ENCODE measurements at regions not wholly inside any gene's neighbourhood (a gene's known extent, or its start where the extent isn't known, plus 50 kb on each side); places are given as distances from the start of the nearest gene placed in this dataset.

DNA sequence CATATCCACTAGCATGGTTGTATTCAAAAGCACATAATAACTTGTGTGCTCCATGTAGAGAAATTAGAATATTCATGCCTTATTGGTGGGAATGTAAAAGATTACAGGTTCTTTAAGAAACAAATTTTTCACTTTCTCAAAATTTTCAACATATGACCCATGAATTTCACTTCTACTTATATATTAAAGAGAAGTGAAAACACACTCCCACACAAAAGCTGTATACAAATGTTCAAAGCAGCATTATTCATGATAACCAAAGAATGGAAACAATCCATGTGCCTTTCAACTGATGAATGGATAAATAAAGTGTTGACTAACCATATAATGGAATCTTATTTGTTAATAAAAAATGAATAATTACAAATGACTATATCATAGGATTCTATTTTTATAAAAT, 694.5 kb upstream of the PCDH15 start:
- H3K36me3 Mint-ChIP-seq (ENCODE audit: insufficient read depth in 2 of 2), result no peaks in the 10 kb centered on the region
- DNase-seq, result no peak

DNA sequence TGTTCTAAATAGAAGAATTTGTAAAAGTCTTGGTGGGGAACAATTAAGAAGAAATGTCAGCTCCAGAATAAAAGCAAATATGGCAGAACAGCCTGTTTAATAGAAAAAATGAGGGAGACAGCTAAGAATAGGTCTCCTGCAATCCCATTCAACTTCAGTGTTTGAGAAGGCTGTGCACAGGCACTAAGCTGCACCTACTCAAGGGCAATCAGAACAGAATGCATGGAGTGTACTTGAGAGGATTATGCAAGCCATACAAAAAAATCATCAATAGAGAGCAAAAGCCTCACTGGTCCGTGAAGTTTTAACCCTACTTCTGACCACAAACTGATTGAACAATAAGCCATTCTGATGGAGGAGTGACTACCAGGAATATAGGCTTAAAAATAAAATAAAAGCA, 690.7 kb upstream of the PCDH15 start:
- H3K9me3 Mint-ChIP-seq, result peaks cover 0 to 6% of the 10 kb centered on the region in 2 donors
- no peak for ATAC-seq (replicated peaks in 1 of 2)
- H3K4me3 Mint-ChIP-seq, result no peak overlapping the region
- no peaks in the 10 kb centered on the region for H3K27me3 Mint-ChIP-seq (ENCODE audit: low read depth)
- no peaks in the 10 kb centered on the region for H3K36me3 Mint-ChIP-seq (ENCODE audit: insufficient read depth in 2 of 2)
- H3K4me1 Mint-ChIP-seq (ENCODE audit: low read depth), result no peaks in the 10 kb centered on the region
- DNase-seq, result no peak
- H3K27ac Mint-ChIP-seq, result no peak overlapping the region

More for the DNA sequence above, 694.5 kb upstream of the PCDH15 start:
- H3K9me3 Mint-ChIP-seq, result peaks cover 1 to 4% of the 10 kb centered on the region in 2 donors
- H3K4me1 Mint-ChIP-seq (ENCODE audit: low read depth), result no peaks in the 10 kb centered on the region
- no peak overlapping the region for H3K27ac Mint-ChIP-seq
- no peak overlapping the region for H3K4me3 Mint-ChIP-seq
- no peaks in the 10 kb centered on the region for H3K27me3 Mint-ChIP-seq (ENCODE audit: low read depth)
- no peak for ATAC-seq (replicated peaks in 1 of 2)

DNA sequence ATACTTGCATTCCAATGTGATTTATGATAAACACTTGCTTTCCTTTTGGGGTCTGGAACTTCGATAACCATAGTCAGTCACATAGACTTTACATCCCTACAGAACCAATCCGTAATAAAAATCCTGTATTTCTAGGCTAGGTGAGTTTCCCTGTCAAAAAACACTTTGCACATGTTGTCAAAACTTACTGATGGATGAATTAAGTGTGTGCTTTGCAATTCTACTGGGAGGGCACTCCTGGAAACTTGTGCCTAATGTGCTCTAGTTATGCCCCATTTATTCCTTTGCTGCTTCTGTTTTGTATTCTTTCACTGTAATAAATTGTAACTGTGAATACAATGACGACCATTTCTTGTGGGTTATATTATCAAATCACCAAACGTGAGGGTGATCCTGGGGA, 684.8 kb upstream of the PCDH15 start:
- Mint-ChIP-seq H3K4me1 (ENCODE audit: low read depth) (no peaks in the 10 kb centered on the region), H3K27me3 (ENCODE audit: low read depth) (no peaks in the 10 kb centered on the region), H3K4me3 (no peak overlapping the region), H3K36me3 (ENCODE audit: insufficient read depth in 2 of 2) (peaks cover 0 to 2% of the 10 kb centered on the region in 2 donors), H3K27ac (no peak overlapping the region), H3K9me3 (peaks cover 14 to 16% of the 10 kb centered on the region in 2 donors)
- ATAC-seq (replicated peaks in 1 of 2) (no peak), DNase-seq (no peak)

DNA sequence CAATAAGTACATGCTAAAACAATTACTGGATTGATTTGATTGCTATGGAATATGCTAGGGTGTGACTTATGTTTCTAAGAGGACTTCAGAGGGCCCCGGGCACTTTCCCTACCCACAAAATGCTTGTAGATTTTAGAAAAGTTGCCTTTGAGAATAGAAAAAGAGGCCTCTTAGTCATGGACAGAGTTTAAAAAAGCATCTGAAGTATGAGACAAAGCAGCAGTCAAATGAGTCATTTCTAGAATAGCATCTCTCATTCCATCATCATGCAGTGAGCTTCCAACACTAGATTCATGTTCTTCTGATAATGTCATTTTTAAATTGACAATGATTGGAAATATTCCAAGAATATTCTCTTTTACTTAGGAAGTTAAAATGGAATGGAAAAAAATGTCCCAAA, 675.1 kb upstream of the PCDH15 start:
- no peak overlapping the region for H3K4me3 Mint-ChIP-seq
- peaks cover 5 to 20% of the 10 kb centered on the region in 2 donors for H3K9me3 Mint-ChIP-seq
- peaks cover 0 to under 1% of the 10 kb centered on the region in 2 donors for H3K36me3 Mint-ChIP-seq (ENCODE audit: insufficient read depth in 2 of 2)
- no peak overlapping the region for H3K27ac Mint-ChIP-seq
- ATAC-seq (replicated peaks in 1 of 2) (no peak), DNase-seq (no peak)
- no peaks in the 10 kb centered on the region for H3K4me1 Mint-ChIP-seq (ENCODE audit: low read depth)
- no peaks in the 10 kb centered on the region for H3K27me3 Mint-ChIP-seq (ENCODE audit: low read depth)

DNA sequence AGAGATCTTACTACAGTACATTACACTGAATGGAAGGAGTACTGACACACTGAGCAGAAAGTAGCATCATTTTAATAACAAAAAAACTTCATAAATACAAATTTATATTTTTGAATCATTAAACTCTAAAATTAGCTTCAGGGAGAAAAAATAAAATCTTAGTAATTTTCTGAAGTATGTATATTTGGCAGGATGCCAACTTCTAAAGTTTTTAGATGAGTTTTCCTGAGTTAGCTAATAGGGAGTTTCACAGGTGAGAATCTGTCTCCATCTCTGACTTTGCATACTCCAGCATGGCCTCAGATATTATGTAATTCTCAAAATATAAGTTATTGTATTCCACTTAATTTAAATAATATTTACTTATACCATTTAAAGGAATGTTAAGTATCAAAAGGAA, 673.2 kb upstream of the PCDH15 start:
- Mint-ChIP-seq H3K9me3 (peaks cover 7 to 16% of the 10 kb centered on the region in 2 donors), H3K4me3 (no peak overlapping the region), H3K4me1 (ENCODE audit: low read depth) (no peaks in the 10 kb centered on the region), H3K27me3 (ENCODE audit: low read depth) (no peaks in the 10 kb centered on the region), H3K36me3 (ENCODE audit: insufficient read depth in 2 of 2) (no peaks in the 10 kb centered on the region), H3K27ac (no peak overlapping the region)
- ATAC-seq (replicated peaks in 1 of 2) (no peak), DNase-seq (no peak)

DNA sequence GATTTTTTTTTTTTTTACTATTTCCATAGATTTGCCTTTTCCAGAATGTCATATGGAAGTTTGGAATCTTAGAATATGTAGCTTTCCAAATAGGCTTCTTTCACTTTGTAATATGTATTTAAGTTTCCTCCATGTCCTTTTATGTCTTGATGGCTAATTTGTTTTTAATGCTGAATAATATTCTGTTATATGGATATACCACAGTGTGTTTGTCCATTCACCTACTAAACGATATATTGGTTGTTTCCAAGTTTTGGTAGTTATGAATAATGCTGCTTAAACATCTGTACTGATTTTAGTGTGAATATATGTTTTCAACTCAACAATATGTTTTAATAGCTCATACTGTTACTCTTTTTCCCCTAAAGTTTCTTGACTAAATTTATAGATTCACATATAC, 669.8 kb upstream of the PCDH15 start:
- Mint-ChIP-seq H3K4me1 (ENCODE audit: low read depth) (no peaks in the 10 kb centered on the region), H3K36me3 (ENCODE audit: insufficient read depth in 2 of 2) (peaks cover 0 to 1% of the 10 kb centered on the region in 2 donors), H3K27ac (no peak overlapping the region), H3K9me3 (peaks cover 4 to 11% of the 10 kb centered on the region in 2 donors), H3K4me3 (no peak overlapping the region), H3K27me3 (ENCODE audit: low read depth) (no peaks in the 10 kb centered on the region)
- DNase-seq, result no peak
- no peak for ATAC-seq (replicated peaks in 1 of 2)

DNA sequence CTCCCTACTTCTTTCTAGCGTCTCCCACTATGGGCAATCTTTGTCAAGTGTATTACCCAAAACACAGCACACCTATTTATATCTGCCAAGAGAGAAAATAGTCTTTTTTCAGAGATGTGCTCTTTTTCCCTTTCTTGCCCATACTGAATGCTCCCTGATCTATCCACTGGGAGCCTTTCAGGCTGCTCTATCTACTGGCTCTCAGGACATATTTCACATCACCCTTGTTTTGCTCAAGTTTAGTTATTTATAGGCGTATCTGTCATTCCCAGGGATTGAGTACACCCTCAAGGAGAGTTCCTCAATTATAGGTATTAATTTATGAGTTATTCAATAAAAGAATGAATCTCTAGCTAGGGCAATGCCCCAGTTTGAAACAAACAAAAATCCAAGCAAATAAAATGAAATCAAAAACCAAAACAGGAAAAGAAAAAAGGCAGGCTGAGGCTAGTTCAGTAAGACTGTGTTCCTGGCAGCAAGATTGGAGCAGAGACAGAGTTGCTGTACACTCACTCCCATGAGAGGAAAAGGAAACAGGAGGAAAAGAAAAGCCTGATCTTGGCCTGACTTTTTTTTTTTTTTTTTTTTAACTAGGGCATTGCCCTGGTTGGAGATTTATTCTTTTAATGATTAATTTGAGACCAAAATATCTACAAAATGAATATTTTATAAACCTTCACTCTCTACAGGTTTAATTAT, 665.9 kb upstream of the PCDH15 start:
- peaks cover 0 to 1% of the 10 kb centered on the region in 2 donors for H3K36me3 Mint-ChIP-seq (ENCODE audit: insufficient read depth in 2 of 2)
- ATAC-seq (replicated peaks in 1 of 2) (no peak), DNase-seq (no peak)
- no peaks in the 10 kb centered on the region for H3K4me1 Mint-ChIP-seq (ENCODE audit: low read depth)
- peaks cover 4 to 7% of the 10 kb centered on the region in 2 donors for H3K9me3 Mint-ChIP-seq
- H3K27me3 Mint-ChIP-seq (ENCODE audit: low read depth), result no peaks in the 10 kb centered on the region
- H3K27ac Mint-ChIP-seq, result no peak overlapping the region
- no peak overlapping the region for H3K4me3 Mint-ChIP-seq

DNA sequence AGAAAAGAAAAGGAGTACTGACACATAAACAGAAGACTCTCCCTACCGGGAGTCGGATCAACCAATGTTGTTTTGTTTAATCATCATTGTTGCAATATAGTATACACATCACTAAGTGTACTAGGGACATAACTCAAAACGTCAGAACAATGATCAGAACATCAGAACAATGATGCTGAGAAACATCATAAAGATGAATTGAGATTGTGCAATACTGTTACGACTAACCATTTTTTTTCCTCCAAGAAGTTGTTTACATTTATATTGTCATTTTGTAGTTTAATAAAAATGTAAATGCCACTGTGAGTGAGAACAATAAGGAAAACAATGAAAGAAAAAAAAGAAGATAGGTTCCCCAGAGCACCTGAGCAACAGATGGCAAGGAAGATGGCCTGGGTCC, 663.1 kb upstream of the PCDH15 start:
- ATAC-seq (replicated peaks in 1 of 2) (no peak), DNase-seq (no peak)
- Mint-ChIP-seq H3K4me1 (ENCODE audit: low read depth) (no peaks in the 10 kb centered on the region), H3K4me3 (no peak overlapping the region), H3K36me3 (ENCODE audit: insufficient read depth in 2 of 2) (peaks cover 0 to 1% of the 10 kb centered on the region in 2 donors), H3K9me3 (peaks cover 5% of the 10 kb centered on the region in 2 donors), H3K27me3 (ENCODE audit: low read depth) (no peaks in the 10 kb centered on the region), H3K27ac (no peak overlapping the region)

DNA sequence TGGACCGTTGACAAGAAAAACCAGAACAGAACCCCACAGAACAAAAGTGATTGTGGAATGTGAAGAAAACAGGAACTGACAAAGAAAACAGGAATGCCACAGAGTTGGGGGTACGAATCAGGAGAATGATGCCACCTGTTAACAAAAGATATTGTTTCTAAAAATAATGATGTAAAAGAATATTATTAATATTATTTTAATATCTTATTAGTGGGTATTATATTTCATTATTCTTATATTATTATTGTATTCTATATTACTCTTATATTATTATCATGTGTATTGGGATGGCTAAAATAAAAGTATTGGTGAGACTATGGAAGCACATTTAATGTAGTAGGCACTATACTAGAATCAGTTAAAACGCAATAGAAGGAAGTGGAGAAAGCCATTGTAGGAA, 659.0 kb upstream of the PCDH15 start:
- Mint-ChIP-seq H3K9me3 (peaks cover 2 to 8% of the 10 kb centered on the region in 2 donors), H3K4me3 (no peak overlapping the region), H3K27ac (no peak overlapping the region), H3K36me3 (ENCODE audit: insufficient read depth in 2 of 2) (no peaks in the 10 kb centered on the region), H3K4me1 (ENCODE audit: low read depth) (no peaks in the 10 kb centered on the region), H3K27me3 (ENCODE audit: low read depth) (no peaks in the 10 kb centered on the region)
- no peak for ATAC-seq (replicated peaks in 1 of 2)
- no peak for DNase-seq

DNA sequence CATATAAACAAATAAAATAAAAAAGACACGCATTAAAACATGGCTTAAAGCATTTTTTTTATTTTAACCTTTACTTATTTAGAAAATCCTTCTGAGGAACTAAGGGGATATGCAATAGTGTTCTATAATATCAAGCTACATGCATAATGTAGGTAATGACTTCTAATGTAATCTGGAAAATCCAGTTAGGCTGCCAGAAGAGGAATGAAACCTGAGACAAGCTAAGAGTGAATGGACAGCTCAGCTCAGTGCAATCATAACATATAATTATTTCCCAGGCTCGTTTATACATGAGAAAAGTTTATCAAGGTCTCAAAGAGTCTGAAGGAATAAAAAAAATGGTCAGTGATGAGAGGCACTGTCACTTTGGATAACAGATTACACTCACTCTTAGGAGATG, 649.0 kb upstream of the PCDH15 start:
- Mint-ChIP-seq H3K36me3 (ENCODE audit: insufficient read depth in 2 of 2) (no peaks in the 10 kb centered on the region), H3K4me3 (no peak overlapping the region), H3K9me3 (peaks cover 2 to 6% of the 10 kb centered on the region in 2 donors), H3K27me3 (ENCODE audit: low read depth) (no peaks in the 10 kb centered on the region), H3K27ac (no peak overlapping the region), H3K4me1 (ENCODE audit: low read depth) (no peaks in the 10 kb centered on the region)
- no peak for ATAC-seq (replicated peaks in 1 of 2)
- DNase-seq, result no peak

DNA sequence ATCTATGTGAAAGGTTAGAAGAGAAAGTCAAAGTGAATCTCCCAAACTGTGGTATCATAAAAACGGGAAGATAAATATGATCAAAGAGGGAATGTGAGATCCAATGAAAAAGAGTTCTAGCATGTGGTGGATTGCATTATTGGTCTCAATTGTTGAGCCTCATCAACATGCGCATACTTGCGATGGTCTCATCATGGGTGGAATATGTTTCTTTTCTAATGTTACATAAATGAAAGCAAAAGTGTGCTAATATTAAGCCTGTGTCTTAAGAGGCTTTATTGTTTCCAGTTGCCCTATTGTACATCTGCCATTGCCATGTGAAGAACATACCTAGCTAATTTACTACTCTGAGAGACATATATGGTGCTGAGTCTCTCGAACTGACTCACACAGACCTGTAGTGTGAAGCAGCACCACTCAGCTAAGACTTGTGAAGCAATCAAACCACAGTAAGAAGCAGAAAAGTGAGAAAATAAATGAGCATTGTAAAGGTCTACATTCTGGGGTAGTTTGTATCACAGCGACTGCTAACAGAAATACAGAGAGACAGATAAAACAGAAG, 645.5 kb upstream of the PCDH15 start:
- Mint-ChIP-seq H3K4me1 (ENCODE audit: low read depth) (no peaks in the 10 kb centered on the region), H3K36me3 (ENCODE audit: insufficient read depth in 2 of 2) (peaks cover 0 to 2% of the 10 kb centered on the region in 2 donors), H3K9me3 (peaks cover 3 to 8% of the 10 kb centered on the region in 2 donors), H3K27me3 (ENCODE audit: low read depth) (no peaks in the 10 kb centered on the region), H3K27ac (no peak overlapping the region), H3K4me3 (no peak overlapping the region)
- ATAC-seq (replicated peaks in 1 of 2) (no peak), DNase-seq (no peak)

DNA sequence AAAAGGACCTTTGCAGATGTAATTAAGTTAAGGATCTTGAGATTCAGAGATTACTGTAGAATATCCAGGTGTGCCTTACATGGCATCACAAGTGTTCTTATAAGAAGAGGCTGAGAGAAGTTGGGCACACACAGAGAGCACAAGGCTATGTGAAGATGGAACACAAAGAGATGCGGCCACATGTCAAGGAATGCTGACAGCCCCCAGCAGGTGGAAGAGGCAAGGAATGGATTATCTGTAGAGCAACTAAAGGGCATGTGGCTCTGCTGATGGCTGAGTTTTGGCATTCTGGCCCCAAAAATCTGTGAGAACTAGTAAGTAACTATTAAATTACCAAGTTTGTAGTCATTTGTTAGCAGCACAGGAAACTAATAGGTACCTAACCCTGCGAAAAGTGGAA, 640.7 kb upstream of the PCDH15 start:
- Mint-ChIP-seq H3K4me3 (no peak overlapping the region), H3K27ac (no peak overlapping the region), H3K27me3 (ENCODE audit: low read depth) (no peaks in the 10 kb centered on the region), H3K36me3 (ENCODE audit: insufficient read depth in 2 of 2) (peaks cover 0 to 2% of the 10 kb centered on the region in 2 donors), H3K4me1 (ENCODE audit: low read depth) (no peaks in the 10 kb centered on the region), H3K9me3 (peaks cover 8% of the 10 kb centered on the region in 2 donors)
- no peak for DNase-seq
- ATAC-seq (replicated peaks in 1 of 2), result no peak

DNA sequence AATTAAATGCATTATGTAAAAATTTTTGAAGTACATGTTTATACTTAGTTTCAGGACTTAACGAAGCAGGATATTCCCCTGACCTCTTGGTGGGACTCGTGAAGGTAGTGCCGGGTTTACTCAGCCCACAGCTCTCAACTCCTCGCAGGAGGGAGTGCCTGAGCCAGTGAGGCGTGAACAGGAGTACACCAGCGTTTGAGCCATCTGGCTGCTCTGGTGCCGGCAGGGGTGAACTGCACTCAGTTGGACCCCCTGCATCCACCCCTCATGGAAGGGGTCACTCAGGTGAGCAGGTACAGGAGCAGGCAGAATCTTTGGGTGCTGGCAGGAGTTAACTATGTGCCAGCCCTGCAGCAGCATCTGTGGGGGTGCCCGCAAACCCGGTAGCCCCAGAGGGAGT, 625.1 kb upstream of the PCDH15 start:
- Mint-ChIP-seq H3K9me3 (peaks cover 4% of the 10 kb centered on the region in 2 donors), H3K27ac (no peak overlapping the region), H3K36me3 (ENCODE audit: insufficient read depth in 2 of 2) (no peaks in the 10 kb centered on the region)

DNA sequence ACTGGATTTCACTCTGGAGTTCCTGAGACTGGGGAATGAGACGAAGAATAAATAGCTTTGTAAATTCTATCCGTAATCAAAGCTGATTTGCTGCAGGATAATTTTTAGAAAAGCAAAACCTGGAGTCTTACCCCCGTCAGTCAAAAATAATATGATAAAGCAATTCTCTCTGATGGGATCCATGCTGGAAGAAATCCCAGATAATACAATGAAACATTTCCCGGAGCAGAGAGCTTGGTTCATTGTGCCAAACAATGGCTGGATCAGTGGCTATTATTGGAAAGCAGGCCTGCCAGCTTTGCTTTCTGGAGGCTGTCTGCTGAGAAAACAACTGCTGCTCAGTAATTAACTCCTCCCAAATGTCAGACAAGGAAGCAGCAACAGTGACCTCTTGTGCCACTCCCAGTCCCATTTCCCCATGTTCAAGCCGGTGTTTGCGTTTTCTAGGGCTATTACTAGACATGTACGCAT, 609.4 kb upstream of the PCDH15 start:
- H3K27ac Mint-ChIP-seq, result no peak overlapping the region
- no peaks in the 10 kb centered on the region for H3K36me3 Mint-ChIP-seq (ENCODE audit: insufficient read depth in 2 of 2)
- peaks cover 5 to 6% of the 10 kb centered on the region in 2 donors for H3K9me3 Mint-ChIP-seq
- ATAC-seq (replicated peaks in 1 of 2) (no peak), DNase-seq (no peak)
- no peaks in the 10 kb centered on the region for H3K27me3 Mint-ChIP-seq (ENCODE audit: low read depth)
- no peak overlapping the region for H3K4me3 Mint-ChIP-seq
- H3K4me1 Mint-ChIP-seq (ENCODE audit: low read depth), result no peaks in the 10 kb centered on the region

More for the DNA sequence above, 625.1 kb upstream of the PCDH15 start:
- H3K4me3 Mint-ChIP-seq, result no peak overlapping the region
- DNase-seq (no peak), ATAC-seq (replicated peaks in 1 of 2) (no peak)
- no peaks in the 10 kb centered on the region for H3K4me1 Mint-ChIP-seq (ENCODE audit: low read depth)
- H3K27me3 Mint-ChIP-seq (ENCODE audit: low read depth), result no peaks in the 10 kb centered on the region

Measured in activated T-cell treated with anti-CD3 and anti-CD28 coated beads, Interleukin-2, amount 50 U/mL, for 72 hours (primary cell).